GM03348 (cell line): ENCODE measurements at regions not wholly inside any gene's neighbourhood (a gene's known extent, or its start where the extent isn't known, plus 50 kb on each side); places are given as distances from the start of the nearest gene placed in this dataset.

Experiments used
- DNase-seq: peaks from one replicate; pipeline ENCODE4 v3.0.0; 2012; ENCODE audit warnings: low spot score

DNA sequence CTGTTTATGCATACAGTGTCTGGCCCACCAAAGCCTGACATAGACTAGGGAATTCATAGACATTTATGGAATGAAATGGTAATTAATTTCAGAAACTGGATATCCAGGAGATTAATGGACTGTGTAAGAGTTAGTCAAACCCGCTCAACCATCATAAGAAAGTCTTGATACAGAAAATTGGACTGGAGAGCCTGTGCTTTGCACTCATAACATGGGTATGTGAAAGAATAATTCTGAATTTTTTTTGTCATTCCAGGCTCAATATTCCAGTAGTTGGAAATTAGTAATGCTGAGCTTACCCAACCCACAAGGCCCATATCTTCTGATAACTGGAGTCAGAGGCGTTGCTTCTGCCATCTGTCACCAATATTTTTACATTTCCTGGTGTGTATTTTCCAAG lies 799.7 kb upstream of the IGFBP3 start:
- DNase-seq, result no peak

DNA sequence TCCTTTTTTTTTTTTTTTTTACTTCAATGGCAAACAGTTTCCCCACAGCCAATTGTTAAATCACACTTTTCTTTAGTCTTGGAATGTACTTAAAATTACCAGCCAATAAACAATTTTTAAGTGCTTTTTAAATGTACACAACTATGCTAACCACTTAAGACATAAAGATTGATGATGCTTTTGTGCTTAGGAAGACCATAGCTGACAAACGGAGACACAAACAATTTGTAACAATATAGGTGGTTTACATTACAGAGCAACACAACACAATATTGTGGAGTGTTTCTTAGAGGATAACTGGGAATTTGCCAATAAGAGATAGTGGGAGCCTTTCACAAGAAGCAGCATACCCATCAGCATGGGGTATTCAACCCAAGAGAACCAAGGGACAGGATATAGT lies 798.5 kb upstream of the IGFBP3 start:
- DNase-seq, result no peak

DNA sequence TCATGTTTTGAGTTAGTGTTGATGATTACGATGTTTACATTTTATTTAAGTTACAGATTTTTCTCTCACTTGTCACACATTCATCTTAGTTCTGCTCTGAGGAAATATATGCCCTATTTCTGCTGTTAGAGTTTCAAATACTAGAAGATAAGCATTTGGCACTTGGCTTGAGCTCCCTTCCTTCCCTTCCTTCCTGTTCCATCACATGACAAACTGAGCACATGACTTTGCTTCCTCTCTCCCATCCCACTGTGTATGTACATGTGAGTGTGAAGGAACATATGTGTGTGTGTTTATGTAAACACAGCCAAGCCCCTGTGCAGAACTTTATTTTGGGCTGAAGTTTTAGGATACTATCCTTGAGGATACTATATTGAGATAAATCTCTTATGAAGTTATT lies 795.9 kb upstream of the IGFBP3 start:
- DNase-seq, result no peak

DNA sequence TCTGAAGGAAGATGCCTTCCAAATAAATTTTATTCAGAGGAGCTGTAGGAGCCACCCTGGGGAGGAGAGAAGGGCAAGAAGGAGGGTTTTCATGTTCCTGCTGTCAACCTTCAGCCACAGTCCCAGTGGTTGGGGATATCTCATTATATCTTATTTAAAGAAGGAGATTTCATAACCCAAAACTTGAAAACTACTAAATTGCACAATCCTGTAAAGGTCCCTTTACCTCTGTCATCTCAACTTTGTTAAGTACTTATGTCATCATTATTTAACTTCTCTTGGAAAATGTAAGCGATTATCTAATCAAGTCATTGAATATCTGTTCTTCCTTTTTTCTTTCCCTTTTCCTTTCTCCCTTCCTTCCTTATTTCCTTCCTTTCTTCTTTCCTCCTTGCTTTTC lies 794.5 kb upstream of the IGFBP3 start:
- no peak for DNase-seq

DNA sequence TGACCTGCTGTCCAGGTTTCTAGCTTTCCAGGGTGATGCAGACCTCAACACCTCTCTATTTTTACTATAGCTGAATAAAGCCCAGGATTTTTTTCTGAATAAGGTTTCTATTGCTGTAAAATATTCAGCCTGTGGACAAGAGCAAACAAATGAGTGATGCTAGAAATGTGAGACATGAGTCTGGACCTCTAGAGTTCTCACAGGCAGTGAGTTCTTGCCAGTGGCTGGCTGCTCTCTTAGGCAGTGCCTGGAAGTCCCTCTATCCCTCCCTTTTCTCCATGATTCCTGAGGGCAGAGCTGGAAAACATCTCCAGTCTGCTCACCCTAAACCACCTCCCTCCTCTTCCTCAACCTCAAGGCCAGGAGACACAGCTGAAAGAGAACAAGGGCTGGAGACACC lies 793.8 kb upstream of the IGFBP3 start:
- no peak for DNase-seq

DNA sequence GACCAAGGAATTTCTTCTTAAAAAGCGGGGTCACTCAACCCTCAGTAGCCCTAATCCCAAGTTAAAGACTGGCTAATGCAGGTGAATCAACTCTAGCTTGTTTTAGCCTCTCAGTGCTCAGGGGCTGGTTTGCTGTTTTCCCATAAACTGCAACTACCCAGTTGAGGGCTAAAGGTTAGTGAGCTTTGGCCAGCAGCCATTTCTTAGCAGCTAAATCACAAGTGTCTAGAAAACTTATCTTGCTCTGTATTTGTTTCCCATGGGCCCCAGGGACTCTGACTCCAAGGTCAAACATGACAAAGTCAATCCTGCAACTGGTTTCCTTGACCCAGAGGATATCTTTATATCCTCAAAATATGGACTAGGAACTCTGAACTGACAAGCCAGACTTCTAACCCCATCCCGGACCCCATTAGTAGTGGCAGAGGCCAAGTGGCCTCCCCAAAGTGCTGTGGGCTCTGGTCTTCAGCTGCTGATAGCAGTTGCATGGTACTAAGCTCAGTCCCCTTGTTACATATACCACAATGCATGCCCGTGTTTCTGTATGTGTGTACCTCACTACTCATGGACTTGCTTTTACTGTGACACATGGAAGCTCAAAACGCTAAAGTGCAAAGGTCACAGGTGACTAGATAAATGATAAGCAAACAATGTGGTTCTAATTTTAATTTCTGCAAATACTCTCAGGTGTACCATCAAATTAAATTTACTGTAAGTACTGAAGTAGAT lies 793.0 kb upstream of the IGFBP3 start:
- DNase-seq, result no peak

DNA sequence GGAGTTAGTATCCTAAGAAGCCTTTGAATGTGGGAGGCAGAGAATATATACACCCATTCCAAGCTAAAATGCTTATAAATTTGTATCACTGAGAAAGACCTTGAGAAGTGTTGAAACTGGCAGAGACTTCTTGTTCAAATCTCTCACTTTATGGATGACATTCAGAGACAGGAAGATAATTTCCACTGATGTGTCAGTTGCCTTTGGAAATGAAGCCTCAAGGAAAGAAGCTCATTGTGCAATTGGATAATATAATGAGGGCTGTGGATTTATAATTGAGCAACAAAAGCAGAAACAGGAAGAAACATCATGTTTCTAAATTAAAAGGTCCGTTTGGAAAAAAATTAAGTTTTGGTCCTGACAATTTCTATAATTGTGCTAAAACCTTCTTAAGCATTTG lies 789.9 kb upstream of the IGFBP3 start:
- DNase-seq, result peak; percentile 28

DNA sequence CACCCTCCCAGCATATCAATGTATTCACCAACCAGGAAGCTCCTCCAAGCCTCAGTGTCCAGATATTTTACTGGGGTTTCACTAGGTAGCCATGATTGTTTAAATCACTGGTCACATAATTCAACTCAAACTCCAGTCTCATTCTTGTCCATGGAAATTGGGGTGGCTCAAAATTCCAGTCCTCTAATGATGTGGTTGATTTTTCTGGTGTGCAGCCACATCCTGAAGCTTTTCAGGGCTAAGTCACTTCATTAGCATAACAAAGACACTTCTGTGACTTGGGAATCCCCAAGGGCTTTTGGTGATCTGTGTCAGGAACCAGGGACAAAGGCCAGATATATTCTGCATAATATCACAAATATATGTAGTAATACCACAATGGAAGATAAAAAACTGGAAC lies 786.9 kb upstream of the IGFBP3 start:
- no peak for DNase-seq

DNA sequence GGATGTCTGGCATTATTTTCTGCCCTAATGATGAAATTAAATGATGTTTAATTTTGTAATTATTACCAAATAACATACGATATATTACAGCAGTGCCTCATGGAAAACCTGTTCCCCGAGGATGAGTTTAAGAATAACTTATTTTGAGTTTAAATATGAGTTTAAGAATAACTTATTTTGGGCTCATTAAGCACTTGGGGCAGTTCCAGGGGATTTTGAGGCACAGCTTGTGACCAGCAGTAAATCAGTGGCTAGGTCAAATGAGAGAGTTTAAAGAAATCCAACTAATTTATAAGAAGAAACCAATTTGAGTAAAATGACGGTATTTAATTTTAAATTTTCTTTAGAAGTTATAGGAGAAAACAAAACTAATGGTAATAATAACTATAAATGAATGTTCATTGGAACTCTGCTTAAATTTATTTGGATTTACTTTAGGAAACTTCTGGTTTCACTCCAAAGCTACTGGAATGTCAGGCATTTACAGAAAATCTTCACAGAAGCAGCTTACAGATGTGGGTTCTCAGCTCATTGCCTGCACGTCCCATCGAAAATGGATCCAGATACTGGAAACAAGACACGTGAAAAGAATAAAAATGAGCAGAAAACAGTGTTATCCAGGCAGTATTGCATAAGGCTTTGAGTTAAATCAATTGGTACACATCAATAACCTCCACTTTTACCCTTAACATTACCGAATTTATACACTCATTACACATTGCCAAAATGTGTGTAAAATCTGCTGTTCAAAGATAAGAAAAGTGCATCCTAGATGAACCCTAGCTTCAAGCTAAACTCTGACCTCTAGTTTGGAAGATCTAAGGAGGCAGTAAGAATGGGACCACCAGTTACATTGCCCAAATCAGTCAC lies 784.5 kb upstream of the IGFBP3 start:
- DNase-seq, result peak; percentile 56

DNA sequence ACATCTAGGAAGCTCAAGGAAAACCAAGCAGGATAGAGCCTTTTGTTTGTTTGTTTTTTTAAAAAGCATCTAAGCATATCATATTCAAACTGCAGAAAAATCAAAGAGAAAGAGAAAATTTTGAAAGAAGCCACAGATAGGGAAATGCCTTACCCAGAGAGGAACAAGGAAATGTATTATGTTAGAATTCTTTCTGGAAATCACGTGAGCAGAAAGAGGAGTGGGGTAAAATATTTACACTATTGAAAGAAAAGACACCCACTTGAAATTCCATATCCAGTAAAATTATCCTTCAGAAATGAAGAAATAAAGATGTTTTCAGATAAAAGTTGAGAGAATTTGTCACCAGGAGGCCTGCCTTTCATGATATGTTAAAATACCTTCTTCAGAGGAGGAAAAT lies 775.7 kb upstream of the IGFBP3 start:
- no peak for DNase-seq

DNA sequence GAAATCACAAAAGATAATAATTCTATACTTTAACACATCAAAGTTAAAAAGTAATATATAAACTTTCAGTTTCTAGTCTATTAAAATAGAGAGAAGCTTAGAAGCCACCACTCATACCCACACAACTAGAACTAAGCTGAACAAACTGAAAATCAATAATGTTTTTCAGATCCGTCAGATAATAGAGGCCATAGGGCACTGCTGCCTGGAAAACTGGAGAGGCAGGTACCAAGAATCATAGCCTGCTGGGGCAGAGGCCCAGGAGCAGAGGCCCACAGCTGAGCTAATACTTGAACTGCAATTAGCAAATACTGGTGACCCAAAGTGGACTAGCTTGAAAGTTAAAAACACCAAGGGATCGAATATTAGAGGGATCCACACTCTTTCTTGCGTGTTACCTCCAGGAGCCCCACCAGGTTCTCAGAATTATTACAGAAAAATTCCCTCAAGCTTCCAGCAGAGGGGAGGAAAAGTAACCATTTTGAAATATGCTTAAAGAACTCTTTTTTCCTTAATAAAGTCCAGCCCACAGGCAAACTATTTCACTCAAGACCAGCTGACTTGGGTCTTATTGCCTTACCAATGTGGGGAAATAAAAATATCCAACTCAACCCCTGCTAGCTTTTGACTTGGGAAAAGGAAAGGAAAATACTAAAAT lies 774.1 kb upstream of the IGFBP3 start:
- no peak for DNase-seq

DNA sequence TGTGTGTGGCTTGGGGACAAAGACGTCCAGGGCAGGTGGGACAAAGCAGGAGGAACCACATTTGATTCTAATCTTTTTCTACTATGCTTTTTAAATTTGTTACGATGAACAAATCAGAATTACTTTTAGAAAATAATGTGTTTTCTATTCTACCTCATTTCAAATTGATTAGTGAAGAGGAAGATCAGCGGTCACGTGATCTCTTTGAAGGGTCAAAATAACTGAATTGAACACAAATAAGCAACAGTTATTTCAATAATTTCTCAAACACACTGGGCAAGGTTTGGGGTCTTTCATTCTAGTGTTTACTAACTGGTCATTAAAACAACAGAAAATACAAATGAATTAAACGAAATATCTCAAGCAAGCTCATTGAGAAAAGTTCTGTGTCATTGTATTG lies 773.0 kb upstream of the IGFBP3 start:
- no peak for DNase-seq

DNA sequence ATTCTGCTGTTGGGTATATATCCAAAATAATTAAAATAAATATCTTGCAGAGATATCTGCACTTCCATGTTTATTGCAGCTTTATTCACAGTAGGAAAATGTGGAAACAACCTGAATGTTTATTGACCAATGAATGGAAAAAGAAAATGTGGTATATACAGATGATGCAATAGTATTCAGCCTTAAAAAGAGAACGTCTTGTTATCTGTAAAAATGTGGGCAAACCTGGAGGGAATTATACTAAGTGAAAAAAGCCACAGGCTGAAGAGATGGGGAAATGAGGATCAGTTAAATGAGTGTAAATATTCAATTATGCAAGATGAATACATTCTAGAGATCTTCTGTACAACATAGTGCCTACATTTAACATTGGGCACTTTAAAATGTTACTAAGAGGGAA lies 766.1 kb upstream of the IGFBP3 start:
- no peak for DNase-seq

DNA sequence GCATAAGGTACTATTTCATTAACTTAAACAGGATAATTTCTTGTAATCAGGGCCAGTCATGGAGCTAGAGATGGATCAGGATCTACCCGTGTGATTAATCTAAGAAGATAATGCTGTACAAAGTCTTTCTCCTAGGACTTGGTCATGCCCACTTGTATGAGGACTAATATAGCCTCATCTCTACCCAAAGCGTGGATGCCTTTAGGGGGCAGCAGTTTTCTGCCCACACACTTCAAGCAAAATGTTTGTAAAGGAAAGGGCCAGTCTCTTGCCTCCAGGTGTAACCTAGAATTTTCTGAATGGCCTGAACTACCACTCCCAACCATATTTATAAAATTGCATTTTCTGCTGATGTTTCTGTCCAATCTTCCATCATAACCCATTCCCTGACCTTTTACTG lies 764.0 kb upstream of the IGFBP3 start:
- no peak for DNase-seq

DNA sequence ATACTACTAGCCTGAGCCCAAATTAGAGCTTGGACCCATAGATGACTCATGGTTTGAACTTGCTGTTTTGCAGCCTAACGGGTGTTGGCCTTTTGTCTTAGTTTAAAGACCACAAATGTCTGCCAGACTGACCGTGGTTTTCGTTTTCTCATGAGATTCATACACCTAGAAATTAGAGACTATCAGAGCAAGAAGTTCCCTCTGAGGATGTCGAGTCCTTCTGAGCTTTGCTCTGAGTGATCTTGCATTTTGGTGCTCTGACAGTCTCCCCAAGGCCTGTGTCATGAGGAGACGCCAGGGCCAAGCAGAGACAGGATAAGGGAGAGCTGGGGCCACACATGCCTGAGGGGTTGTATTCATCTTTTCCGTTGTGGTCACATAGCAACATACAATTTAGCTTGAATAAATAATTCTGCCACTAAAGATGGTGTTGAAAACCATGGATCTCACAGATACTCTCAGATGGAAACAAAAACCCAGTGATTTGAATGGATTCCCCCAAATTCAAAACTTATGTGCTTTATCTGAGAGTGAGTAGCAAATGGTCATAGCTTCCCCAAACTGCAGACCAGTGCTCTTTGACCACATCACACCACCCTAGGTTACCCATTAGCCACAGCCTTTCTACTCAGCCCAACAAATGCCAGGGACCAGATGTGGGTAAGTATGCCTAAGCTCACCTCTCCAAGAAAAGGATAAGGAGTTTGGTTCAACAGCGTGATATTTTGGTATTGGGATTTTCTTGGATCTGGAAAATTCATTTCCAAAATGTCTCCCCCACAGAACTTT lies 762.0 kb upstream of the IGFBP3 start:
- peak; percentile 15 for DNase-seq

DNA sequence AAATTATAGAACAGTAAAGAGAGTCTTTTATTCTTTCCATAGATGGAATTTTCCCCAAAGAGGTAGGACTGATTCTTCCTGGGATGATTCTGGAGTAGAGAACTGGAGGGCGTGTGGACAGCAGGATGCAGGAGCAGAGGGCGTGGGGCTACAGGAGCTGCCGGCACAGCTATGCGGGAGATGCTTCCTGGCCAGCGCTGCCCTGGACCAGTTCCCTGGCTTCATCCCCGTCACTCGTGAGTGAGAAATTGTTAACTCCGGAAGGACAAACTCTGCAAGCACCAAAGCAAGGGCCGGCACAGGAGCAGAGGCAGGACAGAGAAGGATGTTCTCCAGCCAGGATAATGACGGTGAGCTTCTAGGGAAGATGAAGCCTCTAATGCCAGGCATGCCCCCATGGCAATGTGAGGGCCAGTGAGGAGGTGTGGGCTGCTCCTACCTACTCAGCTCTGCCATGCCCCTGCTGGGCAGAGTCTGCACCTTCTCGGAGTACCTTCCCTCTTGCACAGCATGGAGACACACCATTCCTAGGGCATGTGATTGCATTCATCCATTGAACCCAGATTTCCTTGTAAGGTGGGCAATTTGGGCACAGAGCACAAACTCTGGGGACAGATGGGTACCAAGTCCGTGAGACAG lies 760.9 kb upstream of the IGFBP3 start:
- DNase-seq, result no peak

DNA sequence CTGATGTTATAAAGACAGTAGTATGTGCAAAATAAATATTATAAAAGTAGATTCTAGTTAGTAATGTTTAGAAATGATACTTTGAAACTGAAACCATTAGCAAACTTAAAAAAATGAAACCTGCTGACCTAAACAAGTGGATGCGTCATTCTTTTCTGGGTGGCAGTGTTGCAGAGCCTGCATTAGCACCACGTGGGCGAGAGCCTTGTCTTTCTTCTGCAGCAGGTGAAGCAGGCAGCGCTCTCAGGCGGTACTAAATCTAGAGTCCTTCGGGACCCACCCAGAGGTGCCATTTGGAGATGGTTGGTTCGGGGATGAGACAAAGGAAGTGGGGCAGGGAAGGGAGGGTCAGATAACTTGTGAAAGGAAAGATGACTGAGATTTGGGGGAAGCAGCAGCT lies 759.1 kb upstream of the IGFBP3 start:
- DNase-seq, result no peak

DNA sequence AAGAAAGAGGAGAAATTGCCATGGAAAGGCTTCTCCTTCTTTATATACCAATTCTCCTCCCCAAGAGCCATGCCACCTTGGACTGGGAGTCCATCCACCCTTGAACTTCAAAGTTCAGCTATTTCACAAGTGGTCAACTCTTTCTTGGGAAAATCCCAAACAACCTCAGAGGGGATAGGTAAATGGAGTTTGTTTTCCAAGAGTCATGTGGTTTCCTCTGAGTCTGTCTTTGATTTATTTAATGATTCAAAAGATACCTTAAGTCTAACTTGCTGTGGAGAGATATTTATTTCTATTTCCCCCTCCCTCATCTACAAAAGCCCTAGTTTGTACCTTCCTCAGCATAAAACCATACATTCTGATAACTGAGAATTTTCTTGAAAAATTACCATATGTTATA lies 758.6 kb upstream of the IGFBP3 start:
- DNase-seq, result no peak

DNA sequence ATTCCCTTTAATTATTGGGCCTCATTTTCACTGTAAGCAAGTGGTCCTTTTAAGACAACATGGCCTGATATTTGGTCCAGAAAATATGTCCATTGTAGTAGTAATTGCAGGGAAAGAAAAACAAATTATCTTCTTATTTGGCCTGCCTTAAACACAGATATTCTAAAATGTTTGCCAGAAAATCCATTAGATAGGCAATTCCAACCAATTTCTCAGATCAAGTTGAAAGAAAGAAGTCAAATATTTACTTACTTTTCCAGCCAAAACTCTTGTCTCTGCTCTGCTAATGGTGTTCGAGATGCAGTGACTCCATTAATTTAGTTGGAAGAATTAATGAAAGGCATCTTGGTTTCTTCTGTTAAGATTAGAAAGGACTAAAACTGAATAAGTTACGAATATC lies 757.3 kb upstream of the IGFBP3 start:
- no peak for DNase-seq

DNA sequence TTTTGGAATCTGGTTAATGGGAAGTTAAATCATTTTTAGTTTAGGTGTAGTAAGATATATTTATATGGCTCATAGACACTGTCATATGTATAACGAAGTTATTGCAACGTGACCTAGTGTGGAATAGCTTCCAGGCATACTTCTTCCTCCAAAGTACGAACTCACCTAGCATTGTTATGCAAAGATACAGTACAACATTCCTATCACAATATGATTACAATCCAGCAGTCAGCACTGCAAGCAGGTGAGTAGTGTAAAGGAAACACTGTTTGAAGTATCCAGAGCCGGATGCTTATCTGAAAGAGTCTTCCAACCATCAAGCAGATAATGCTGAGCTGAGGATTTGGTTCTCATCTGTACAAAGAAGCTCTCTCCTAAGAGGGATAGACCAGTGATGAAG lies 754.4 kb upstream of the IGFBP3 start:
- no peak for DNase-seq

DNA sequence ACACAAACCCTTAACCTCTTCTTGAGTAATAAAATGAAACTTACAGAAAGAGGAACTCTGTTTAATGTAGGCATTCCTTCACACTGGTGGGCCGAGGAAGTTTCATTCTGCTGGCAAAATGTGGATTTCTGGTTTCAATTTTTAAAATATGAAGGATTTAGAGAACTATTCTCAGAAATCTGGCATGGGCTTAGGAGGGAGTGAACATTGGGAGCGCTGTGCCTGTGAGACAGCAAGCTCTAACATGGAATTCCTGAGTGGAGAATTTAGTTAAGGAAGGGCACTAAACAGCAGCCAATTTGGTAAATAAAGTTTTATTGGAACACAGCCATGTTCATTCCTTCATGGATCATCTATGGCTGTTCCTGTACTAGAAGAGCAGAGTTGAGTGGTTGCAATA lies 751.8 kb upstream of the IGFBP3 start:
- no peak for DNase-seq
